SK-N-MC (cell line): ENCODE measurements at regions not wholly inside any gene's neighbourhood (a gene's known extent, or its start where the extent isn't known, plus 50 kb on each side); places are given as distances from the start of the nearest gene placed in this dataset.

Source experiments
- DNase-seq: peaks from one replicate; pipeline ENCODE4 v3.0.0-alpha.2; 2011; ENCODE audit warnings: low read depth, low spot score
- H3K27ac ChIP-seq: fragments of 200-600 bp; sonication (generic); 2 replicates; pipeline ENCODE4 v1.5.1; 2016; ENCODE audit warnings: mixed run types
- H3K36me3 ChIP-seq: fragments of 200-600 bp; sonication (generic); 2 replicates; pipeline ENCODE4 v1.6.1; 2017; ENCODE audit warnings: antibody characterized with exemption, low read length, mixed read lengths; ENCODE audit not compliant: insufficient read depth
- H3K4me3 ChIP-seq: fragments of 200-600 bp; sonication (generic); 2 replicates; pipeline ENCODE4 v1.5.1; 2016
- H3K9ac ChIP-seq: fragments of 200-600 bp; sonication (generic); 2 replicates; pipeline ENCODE4 v1.8.0; 2017; ENCODE audit warnings: mixed run types, mixed read lengths; ENCODE audit not compliant: insufficient read length
- H3K9me3 ChIP-seq: fragments of 200-600 bp; sonication (generic); 2 replicates; pipeline ENCODE4 v1.6.1; 2017; ENCODE audit warnings: low read depth, mild to moderate bottlenecking, antibody characterized with exemption, low read length, moderate library complexity, mixed read lengths
- EZH2 ChIP-seq: fragments of 200-600 bp; sonication (generic); IDR thresholded peaks from one replicate; pipeline ENCODE4 v1.6.1; 2017; ENCODE audit warnings: antibody characterized with exemption
- FOXP2 ChIP-seq: optimal IDR thresholded peaks from 2 replicates; pipeline ENCODE3; 2011; ENCODE audit warnings: mild to moderate bottlenecking, moderate library complexity; ENCODE audit not compliant: insufficient read depth; ENCODE audit errors: extremely low read length, control extremely low read depth
- POLR2AphosphoS5 ChIP-seq: IDR thresholded peaks from 2 replicates; pipeline ENCODE4 v1.6.1; 2012; ENCODE audit warnings: mild to moderate bottlenecking, low read depth, low read length, borderline replicate concordance

- Histone ChIP-seq H3K36me3 (no peaks in the 10 kb centered on the region), H3K9ac (no peak overlapping the region), H3K27ac (no peak overlapping the region), H3K9me3 (no peaks in the 10 kb centered on the region), H3K4me3 (no peak overlapping the region)
- no peak for TF ChIP-seq POLR2AphosphoS5
- no peak for TF ChIP-seq FOXP2
- no peak for TF ChIP-seq EZH2
- DNase-seq: no peak
Measured at GRCh38 chr4:32226733-32227132, 1506.6 kb downstream of the PCDH7 start.

- Histone ChIP-seq H3K9me3 (no peaks in the 10 kb centered on the region), H3K4me3 (no peak overlapping the region), H3K9ac (no peak overlapping the region), H3K27ac (no peak overlapping the region), H3K36me3 (no peaks in the 10 kb centered on the region)
- no peak for TF ChIP-seq FOXP2
- no peak for TF ChIP-seq POLR2AphosphoS5
- TF ChIP-seq EZH2: no peak
- DNase-seq: no peak
Measured at GRCh38 chr4:32243926-32244325, 1523.8 kb downstream of the PCDH7 start.

DNA sequence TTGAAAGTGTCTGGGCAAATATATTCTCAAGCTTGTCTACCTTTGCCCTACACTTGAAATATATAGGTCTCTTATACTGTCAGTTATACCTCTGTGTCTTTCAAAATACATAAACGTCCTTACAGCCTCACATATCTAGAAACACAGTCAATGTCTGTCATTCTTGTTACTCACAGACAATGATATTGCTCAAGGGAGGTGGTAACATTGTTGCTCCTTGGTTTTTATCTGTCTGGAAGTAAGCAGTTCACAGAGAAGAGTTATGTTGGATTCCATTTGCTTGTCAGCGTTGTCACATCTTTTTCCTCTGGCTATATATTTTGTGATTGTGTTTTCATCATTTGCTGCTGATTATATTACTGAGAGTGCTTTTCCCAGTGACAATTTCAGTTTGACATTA lies 1528.9 kb downstream of the PCDH7 start:
- no peaks in the 10 kb centered on the region for H3K36me3 ChIP-seq
- TF ChIP-seq EZH2: no peak
- no peak for TF ChIP-seq FOXP2
- TF ChIP-seq POLR2AphosphoS5: no peak

DNA sequence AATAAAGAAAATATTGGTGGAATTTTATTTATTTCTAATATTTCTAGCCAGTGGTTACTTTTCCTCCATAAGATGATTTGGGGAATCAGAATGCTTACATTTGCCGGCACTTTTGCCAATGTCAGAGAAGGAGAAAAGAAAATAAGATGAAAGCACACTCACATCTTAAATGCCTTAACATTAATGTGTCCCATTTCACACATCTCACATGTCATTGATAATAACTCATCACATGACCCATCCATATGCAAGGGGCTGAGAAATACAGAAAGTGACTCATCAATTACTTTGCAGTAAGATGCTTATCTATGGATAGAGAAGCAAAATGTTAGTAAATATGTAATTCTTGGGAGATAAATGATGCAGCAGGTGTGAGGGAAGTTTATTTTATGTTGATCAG lies 1531.0 kb downstream of the PCDH7 start:
- H3K9ac ChIP-seq: no peak overlapping the region
- no peaks in the 10 kb centered on the region for H3K36me3 ChIP-seq
- no peak overlapping the region for H3K27ac ChIP-seq

More for the DNA sequence above, 1528.9 kb downstream of the PCDH7 start:
- Histone ChIP-seq H3K9me3 (no peaks in the 10 kb centered on the region), H3K27ac (no peak overlapping the region), H3K4me3 (no peak overlapping the region), H3K9ac (no peak overlapping the region)
- DNase-seq: no peak

GRCh38 chr4:32251926-32252325 lies 1531.8 kb downstream of the PCDH7 start:
- DNase-seq: no peak
- H3K27ac ChIP-seq: no peak overlapping the region
- no peak for TF ChIP-seq EZH2
- no peak overlapping the region for H3K9ac ChIP-seq
- H3K9me3 ChIP-seq: no peaks in the 10 kb centered on the region
- no peaks in the 10 kb centered on the region for H3K36me3 ChIP-seq
- H3K4me3 ChIP-seq: no peak overlapping the region

More for the DNA sequence above, 1531.0 kb downstream of the PCDH7 start:
- Histone ChIP-seq H3K4me3 (no peak overlapping the region), H3K9me3 (no peaks in the 10 kb centered on the region)
- TF ChIP-seq POLR2AphosphoS5: no peak
- no peak for TF ChIP-seq FOXP2
- TF ChIP-seq EZH2: no peak
- DNase-seq: no peak

DNA sequence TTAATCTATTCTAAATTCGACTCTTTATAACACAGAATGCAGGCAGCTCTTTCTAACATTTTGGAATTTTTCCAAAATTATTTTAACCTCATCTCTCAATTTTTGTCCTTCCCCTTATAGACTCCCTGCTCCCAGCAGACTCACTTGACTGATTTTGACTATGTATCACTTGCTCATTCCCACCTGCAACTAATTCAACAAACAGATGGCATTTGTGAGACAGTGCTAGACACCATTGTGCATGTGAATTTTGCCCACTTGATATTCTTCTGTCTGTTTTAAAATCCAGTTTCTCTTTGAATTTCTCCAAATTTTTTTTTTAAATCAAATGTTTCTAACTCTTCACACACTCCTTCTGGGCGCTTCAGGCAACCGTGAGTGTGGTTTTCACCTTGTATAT lies 1534.0 kb downstream of the PCDH7 start:
- H3K4me3 ChIP-seq: no peak overlapping the region
- no peak overlapping the region for H3K27ac ChIP-seq
- no peaks in the 10 kb centered on the region for H3K36me3 ChIP-seq
- TF ChIP-seq EZH2: no peak
- no peak for TF ChIP-seq FOXP2
- TF ChIP-seq POLR2AphosphoS5: no peak
- no peaks in the 10 kb centered on the region for H3K9me3 ChIP-seq
- no peak overlapping the region for H3K9ac ChIP-seq
- DNase-seq: no peak

DNA sequence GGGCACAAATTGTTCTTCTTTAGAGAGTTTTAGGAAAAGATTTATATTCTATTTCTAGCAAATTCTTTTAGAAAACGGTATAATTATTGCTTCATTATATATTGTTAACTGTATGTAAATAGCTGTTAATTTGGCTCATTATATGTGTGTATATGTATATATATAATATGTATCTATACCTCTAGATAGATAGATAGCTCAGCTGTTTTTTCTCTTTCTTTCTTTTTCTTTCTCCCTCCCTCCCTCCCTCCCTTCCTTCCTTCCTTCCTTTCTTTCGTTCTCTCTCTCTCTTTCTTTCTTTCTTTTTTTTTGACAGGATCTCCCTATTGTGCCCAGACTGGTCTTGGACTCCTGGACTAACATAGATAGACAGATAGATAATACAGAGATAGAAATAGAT lies 1538.8 kb downstream of the PCDH7 start:
- Histone ChIP-seq H3K9me3 (no peaks in the 10 kb centered on the region), H3K4me3 (no peak overlapping the region), H3K9ac (no peak overlapping the region), H3K27ac (no peak overlapping the region), H3K36me3 (no peaks in the 10 kb centered on the region)
- DNase-seq: no peak
- TF ChIP-seq FOXP2 (no peak), EZH2 (no peak), POLR2AphosphoS5 (no peak)

DNA sequence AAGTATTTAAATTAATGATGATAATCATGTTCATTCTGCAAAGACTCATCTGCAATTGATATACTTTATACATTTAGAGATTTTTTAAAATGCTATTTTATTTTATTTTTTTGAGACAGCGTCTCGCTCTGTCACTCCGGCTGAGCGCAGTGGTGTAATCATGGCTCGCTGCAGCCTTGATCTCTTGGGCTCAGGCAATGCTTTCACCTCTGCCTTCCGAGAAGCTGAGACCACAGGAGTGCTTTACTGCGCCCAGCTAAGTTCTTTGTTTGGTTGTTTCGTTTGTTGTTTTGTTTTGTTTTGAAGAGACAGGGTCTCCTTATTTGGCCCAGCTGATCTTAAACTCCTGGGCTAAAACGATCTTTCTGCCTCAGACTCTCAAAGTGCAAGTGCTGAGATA lies 1541.0 kb downstream of the PCDH7 start:
- H3K36me3 ChIP-seq: no peaks in the 10 kb centered on the region
- TF ChIP-seq POLR2AphosphoS5: no peak
- TF ChIP-seq EZH2: no peak
- no peak for TF ChIP-seq FOXP2
- no peak overlapping the region for H3K4me3 ChIP-seq
- no peaks in the 10 kb centered on the region for H3K9me3 ChIP-seq
- no peak overlapping the region for H3K9ac ChIP-seq
- H3K27ac ChIP-seq: no peak overlapping the region
- DNase-seq: no peak

DNA sequence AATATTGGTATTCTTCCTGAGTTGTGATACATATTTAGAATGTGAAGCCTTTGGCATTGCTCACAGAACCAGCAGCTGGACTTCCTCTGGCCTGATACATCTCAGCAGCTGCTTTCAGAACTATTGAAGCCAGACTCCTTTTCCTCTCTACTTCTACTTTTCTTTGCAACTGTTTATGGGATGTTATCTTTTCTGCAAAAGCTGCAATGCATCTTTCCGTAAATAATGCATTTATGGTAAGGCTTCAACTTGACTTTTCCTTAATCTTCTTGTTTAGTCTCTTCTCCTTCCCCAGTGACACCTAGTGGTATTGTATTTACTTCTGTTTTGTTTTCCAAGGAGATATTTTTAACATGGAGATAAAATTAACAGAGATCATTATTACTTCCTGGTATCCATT lies 1548.7 kb downstream of the PCDH7 start:
- TF ChIP-seq FOXP2 (no peak), POLR2AphosphoS5 (no peak), EZH2 (no peak)

GRCh38 chr4:32290102-32290501 lies 1569.9 kb downstream of the PCDH7 start:
- H3K36me3 ChIP-seq: no peaks in the 10 kb centered on the region
- no peaks in the 10 kb centered on the region for H3K9me3 ChIP-seq
- H3K4me3 ChIP-seq: no peak overlapping the region
- TF ChIP-seq FOXP2 (no peak), POLR2AphosphoS5 (no peak), EZH2 (no peak)
- DNase-seq: no peak
- no peak overlapping the region for H3K27ac ChIP-seq
- no peak overlapping the region for H3K9ac ChIP-seq

More for the DNA sequence above, 1548.7 kb downstream of the PCDH7 start:
- Histone ChIP-seq H3K9ac (no peak overlapping the region), H3K27ac (no peak overlapping the region), H3K36me3 (no peaks in the 10 kb centered on the region), H3K4me3 (no peak overlapping the region), H3K9me3 (no peaks in the 10 kb centered on the region)
- no peak for DNase-seq
